ENCODE measurements at regions not wholly inside any gene's neighbourhood (a gene's known extent, or its start where the extent isn't known, plus 50 kb on each side); places are given as distances from the start of the nearest gene placed in this dataset.
"Not testable (repeated sequence)": the region's sequence is repeated elsewhere in the genome, so short reads cannot be mapped to it uniquely, and the experiment has no call there.

DNA sequence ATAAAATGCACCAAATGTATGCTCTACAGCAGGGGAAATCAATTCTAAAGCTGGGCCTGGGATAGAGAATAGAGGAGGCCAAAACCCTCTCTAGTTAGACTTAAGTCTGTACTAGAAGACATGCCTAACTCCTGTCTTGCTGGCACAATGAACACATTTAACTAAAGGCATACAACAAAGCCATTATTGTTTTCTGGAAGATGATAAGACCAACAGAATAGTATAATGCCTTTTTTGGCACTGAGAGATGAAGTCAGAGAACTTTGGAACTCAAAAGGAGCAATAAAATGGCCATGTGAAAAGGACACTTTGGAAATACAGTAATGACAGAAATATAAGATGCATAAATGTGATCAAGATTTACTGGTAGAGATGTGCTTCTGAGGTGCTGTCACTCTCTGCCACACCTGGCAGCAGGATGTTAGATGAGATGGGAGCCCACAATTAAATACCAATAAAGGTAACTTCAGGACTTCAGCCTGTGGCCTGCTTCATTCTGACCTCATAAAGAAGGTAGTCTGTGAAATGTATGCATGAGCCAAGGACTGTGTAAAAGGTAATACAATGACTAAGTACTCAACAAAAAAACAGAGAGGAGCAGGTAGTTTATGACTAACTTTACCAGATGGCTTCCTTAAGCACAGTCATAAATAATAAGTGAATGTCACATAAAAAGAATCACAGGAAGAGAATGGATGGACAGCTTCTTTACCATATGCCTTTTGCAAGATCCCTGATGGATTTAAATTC lies 333.4 kb downstream of the BCKDHB start:
- no peak for DNase-seq

DNA sequence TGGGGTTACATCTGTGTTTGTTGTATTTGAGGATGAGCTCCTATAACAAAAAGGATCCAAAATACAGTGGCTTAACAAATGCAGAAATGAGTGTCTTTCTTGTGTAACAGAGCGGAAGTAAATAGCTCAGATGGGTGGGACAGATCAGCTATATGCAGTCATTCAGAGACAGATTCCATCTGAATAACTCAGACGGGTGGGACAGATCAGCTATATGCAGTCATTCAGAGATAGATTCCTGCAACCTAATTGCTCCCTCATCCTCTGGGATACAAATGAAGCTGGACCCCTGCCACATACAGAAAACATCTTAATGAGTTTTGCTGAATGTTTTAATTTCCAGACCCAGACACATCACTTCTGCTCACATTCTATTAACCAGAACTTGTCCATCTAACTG lies 332.3 kb downstream of the BCKDHB start:
- no peak for DNase-seq

DNA sequence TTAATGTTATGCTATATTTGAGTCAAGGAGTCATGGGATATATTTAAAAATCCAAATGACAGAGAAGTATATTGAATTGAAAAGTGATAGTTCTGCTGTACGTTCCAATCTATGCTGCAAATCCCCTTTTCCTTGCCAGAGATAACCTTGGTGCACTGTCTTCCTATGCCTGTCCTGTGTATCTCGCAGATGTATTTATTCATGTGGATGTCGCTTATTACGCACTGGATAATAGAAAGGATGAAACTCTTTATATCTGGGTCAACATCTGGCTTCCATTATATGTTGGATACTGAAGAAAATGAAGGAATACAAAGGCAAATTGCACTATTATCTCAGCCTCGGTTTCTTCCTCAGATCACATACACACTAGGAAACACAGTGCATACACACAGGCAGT lies 331.3 kb downstream of the BCKDHB start:
- no peak for DNase-seq

DNA sequence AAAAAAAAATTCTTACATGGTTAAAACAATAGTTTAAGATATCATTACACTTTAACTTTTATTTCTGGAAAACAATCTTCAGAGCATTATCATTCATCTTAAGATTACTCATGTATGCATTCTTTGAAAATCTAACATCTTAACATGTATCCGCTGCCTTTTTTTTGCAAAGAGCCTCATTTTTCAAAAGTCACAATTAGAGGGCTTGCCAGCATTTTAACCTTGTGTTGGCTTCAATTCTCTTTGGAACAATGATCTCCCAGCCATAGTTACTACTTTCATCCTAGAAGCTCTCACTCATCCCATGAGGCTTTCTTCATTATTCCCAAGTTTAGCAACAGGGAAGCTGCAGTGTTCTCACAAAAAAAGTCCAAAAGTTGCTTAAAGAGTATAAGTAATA lies 330.8 kb downstream of the BCKDHB start:
- DNase-seq, result no peak

DNA sequence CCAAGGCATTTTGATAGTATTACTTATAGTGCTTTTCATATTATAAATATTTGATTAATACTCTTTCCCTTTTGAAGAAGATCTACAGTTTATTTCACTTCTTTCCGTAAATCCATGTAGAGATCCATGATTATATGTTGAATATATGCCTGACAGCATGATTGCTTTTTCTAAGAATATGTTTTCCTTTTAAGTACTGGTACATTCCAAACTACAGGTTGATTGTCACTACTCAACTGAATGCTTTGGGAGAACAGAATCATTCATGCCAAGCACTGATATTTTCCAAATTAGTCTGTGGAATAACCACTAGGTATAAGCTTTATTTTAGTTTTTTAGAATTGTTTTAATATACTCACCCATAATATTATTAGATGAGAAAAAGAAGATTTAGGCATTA lies 330.2 kb downstream of the BCKDHB start:
- DNase-seq, result no peak

DNA sequence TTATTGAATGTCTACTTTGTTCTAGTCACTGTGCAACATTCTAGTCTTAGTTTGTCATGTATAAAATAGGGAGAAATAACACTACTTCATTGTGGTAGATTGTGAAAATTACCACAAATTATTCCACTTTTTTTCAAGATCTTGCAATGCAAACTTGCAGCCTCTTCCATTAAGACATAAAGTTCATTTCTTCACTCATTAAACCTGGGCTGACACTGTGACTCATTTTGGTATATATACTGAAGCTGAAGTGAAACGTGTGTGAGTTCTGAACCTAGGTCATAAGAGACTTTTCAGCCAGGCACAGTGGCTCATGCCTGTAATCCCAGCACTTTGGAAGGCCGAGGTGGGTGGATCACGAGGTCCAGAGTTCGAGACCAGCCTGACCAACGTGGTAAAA lies 329.0 kb downstream of the BCKDHB start:
- no peak for DNase-seq

DNA sequence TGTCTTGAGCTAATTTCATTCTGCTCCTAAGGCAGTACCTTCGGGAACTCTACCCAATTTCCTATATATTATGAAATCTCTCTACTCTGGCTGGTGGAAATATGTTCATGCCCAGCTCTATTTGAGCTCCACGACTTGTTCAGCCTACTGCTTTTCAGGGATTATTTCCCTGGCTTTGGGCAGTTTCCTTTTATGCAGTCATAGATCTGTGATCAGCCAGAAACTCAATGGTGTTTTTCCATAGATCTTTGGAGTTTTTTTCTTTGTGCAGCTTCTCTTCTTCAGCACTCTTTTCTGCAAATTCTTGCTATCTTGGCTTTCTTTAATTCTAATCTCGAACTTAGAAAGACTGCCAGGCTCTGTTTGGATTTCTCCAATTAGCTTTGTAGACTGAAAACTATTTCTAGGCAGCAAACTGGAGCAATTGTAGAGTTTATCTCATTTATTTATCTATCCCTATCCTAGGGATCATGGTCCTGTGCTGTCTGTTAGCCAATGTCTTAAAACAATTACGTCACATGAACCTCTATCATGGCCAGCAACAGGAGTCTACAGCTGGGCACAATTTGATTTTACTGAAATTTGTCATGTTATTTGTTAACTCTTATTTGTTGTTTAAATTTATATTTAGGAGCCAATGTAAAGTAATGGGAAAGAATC lies 328.4 kb downstream of the BCKDHB start:
- DNase-seq, result no peak

DNA sequence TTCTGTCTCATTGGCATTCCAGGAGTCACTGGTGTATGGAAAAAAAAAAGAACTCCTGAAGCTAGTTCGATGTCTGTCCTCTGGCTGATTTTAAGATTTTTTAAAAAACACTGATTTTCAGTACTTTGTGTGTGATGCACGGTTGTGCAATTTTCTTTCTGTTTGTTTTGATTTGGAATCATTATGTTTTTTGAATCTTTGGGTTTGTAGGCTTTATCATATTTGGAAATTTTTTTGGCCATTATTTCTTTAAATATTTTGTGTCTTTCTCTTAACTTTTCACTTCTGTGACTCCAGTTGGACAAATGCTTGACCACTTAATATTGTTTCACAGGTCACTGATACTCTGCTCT lies 327.2 kb downstream of the BCKDHB start:
- DNase-seq, result no peak

DNA sequence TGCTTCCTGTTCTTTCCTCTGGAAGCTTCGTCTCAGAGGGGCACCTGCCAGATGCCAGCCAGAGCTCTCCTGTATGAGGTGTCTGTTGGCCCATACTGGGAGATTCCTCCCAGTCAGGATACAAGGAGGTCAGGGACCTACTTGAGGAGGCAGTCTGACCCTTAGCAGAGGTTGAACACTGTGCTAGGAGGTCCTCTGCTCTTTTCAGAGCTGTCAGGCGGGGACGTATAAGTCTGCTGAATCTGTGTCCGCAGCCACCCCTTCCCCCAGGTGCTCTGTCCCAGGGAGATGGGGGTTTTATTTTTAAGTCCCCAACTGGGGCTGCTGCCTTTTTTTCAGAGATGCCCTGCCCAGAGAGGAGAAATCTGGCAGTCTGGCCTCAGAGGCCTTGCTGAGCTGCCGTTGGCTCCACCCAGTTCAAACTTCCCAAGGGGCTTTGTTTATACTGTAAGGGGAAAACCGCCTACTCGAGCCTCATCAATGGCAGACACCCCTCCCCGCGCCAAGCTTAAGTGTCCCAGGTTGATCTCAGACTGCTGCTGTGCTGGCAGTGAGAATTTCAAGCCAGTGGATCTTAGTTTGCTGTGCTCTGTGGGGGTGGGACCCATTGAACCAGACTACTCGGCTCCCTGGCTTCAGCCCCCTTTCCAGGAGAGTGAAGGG lies 326.7 kb downstream of the BCKDHB start:
- DNase-seq, result no peak

DNA sequence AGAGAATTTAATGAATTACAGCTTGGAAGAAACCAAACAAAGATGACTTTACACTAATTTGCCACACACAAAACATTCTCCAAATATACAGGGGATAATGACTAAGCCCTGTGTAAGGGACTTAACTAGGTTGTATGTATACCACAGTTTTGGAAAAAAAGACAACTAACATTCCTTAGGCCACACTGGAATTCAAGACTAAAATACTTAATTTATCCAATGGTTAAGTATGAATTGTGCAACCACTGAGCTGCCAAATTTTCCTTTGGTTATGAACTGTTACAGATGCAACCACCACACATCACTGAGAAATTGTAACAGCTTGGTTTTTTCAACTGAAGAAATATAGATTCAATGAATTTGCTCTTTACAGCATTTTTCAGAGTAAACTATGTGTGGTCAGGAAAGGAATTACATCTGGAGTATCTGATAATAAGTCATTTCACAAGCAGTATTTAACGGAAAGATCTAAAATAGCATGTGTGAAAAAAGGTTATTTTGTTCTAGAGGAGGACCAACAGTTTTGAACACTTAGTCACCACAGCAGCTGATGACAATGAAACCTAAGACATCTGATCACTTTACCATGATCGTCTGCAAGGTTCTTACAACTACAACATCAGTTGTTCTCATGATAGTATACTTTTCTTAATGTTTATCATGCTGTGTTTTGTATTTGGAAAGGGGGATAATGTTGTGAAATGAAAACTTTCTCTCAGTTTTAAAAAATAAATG lies 318.8 kb downstream of the BCKDHB start:
- DNase-seq, result no peak

DNA sequence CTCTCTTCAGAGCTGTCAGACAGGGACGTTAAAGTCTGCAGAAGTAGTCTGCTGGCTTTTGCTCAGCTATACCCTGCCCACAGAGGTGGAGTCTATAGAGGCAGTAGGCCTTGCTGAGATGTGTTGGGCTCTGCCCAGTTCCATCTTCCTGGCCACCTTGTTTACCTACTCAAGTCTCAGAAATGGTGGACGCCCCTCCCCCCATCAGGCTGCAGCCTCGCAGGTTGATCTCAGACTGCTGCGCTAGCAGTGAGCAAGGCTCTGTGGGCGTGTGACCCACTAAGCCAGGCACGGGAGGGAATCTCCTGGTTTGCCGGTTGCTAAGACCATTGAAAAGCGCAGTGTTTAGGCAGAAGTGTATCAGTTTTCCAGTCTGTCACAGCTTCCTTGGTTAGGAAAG lies 305.0 kb downstream of the BCKDHB start:
- no peak for DNase-seq

DNA sequence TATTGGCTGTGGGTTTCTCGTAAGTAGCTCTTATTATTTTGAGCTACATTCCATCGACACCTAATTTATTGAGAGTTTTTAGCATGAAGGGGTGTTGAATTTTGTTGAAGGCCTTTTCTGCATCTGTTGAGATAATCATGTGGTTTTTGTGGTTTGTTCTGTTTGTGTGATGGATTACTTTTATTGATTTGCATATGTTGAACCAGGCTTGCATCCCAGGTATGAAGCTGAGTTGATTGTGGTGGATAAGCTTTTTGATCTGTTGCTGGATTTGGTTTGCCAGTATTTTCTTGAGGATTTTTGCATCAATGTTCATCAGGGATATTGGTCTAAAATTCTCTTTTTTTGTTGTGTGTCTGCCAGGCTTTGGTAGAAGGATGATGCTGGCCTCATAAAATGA lies 301.5 kb downstream of the BCKDHB start:
- not testable (repeated sequence) for DNase-seq

DNA sequence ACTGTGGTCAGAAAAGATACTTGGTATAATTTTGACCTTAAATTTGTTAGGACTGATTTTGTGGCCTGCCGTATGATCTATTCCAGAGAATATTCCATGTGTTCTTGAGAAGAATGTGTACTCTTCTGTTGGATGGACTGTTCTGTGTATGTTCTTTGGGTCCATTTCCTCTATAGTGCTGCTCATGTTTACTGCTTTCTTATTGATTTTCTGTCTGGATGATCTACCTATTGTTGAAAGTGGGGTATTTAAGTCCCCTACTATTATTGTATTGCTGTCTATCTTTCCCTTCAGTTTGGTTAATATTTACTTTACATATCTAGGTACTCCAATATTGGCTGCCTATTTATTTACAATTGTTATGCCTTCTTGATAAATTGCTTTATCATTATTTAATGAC lies 298.4 kb downstream of the BCKDHB start:
- DNase-seq, result no peak

DNA sequence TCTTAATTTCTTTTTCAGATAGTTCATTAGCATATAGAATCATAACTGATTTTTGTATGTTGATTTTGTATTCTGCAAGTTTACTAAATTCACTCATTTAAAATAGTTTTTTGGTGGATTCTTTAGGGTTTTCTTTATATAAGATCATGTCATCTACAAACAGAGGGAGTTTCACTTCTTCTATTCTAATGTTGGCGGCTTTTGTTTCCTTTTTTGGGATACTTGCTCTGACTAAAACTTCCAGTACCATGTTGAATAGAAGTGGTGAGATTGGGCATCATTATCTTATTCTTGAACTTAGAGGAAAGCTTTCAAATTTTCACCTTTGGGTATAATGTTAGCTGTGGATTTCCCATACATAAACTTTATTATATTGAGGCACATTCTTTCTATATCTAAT lies 296.9 kb downstream of the BCKDHB start:
- no peak for DNase-seq

DNA sequence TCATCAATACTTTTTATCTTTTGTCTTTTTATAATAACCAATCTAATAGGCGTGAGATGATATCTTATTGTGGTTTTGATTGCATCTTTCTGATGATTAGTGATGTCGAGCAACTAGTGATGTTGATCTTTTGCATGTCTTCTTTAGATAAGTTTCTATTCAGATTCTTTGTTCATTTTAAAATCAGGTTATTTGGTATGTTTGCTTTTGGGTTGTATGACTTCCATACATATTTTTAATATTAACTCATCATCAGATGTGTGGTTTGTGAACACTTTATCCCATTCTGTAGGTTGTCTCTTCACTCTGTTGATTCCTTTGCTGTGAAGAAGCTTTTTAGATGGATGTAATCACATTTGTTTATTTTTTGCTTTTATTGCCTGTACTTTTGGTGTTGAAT lies 295.8 kb downstream of the BCKDHB start:
- no peak for DNase-seq

Measured in inflammatory macrophage treated with lipopolysaccharide for 4 hours (primary cell).